ENCODE measurements at regions not wholly inside any gene's neighbourhood (a gene's known extent, or its start where the extent isn't known, plus 50 kb on each side); places are given as distances from the start of the nearest gene placed in this dataset.

GRCh38 chr3:67204951-67205350, 206.8 kb downstream of the KBTBD8 start:
- Histone ChIP-seq H3K4me3 (no peak overlapping the region), H3K4me1 (no peaks in the 10 kb centered on the region), H3K36me3 (ENCODE audit: low read depth, missing control alignments) (no peaks in the 10 kb centered on the region), H3K27ac (no peak overlapping the region), H3K27me3 (no peaks in the 10 kb centered on the region), H3K9me3 (no peaks in the 10 kb centered on the region)
- 65 to 69% methylated on average over 4 of the region's 4 CpGs for WGBS, 2 donors
- TF ChIP-seq POLR2A (IDR thresholded peaks at IDR 0.05) (no peak), CTCF (IDR thresholded peaks at IDR 0.05) (no peak)
- DNase-seq = no peak
- intact Hi-C loops (cut with DNase I; ENCODE audit: low total_unique reads) = no loop called here

GRCh38 chr3:67215690-67216089, 217.6 kb downstream of the KBTBD8 start:
- no peak for DNase-seq
- no peaks in the 10 kb centered on the region for H3K4me1 ChIP-seq
- intact Hi-C loops (cut with DNase I; ENCODE audit: low total_unique reads) = no loop called here
- no peak overlapping the region for H3K27ac ChIP-seq
- H3K36me3 ChIP-seq (ENCODE audit: low read depth, missing control alignments) = no peaks in the 10 kb centered on the region
- no peak overlapping the region for H3K4me3 ChIP-seq
- TF ChIP-seq CTCF (IDR thresholded peaks at IDR 0.05) (no peak), POLR2A (IDR thresholded peaks at IDR 0.05) (no peak)
- H3K27me3 ChIP-seq = no peaks in the 10 kb centered on the region
- H3K9me3 ChIP-seq = no peaks in the 10 kb centered on the region

GRCh38 chr3:67227030-67227429, 228.9 kb downstream of the KBTBD8 start:
- TF ChIP-seq CTCF (IDR thresholded peaks at IDR 0.05) (no peak), POLR2A (IDR thresholded peaks at IDR 0.05) (no peak)
- intact Hi-C loops (cut with DNase I; ENCODE audit: low total_unique reads) = no loop called here
- H3K9me3 ChIP-seq = no peaks in the 10 kb centered on the region
- DNase-seq = no peak
- H3K36me3 ChIP-seq (ENCODE audit: low read depth, missing control alignments) = no peaks in the 10 kb centered on the region
- no peak overlapping the region for H3K4me3 ChIP-seq
- no peaks in the 10 kb centered on the region for H3K27me3 ChIP-seq
- 60 to 74% methylated on average over 1 of the region's 1 CpG for WGBS, 2 donors
- no peaks in the 10 kb centered on the region for H3K4me1 ChIP-seq
- H3K27ac ChIP-seq = no peak overlapping the region

GRCh38 chr3:67228136-67228535, 230.0 kb downstream of the KBTBD8 start:
- H3K9me3 ChIP-seq = no peaks in the 10 kb centered on the region
- H3K4me1 ChIP-seq = no peaks in the 10 kb centered on the region
- 79 to 81% methylated on average over 8 of the region's 8 CpGs for WGBS, 2 donors
- H3K36me3 ChIP-seq (ENCODE audit: low read depth, missing control alignments) = no peaks in the 10 kb centered on the region
- DNase-seq = no peak
- H3K27ac ChIP-seq = no peak overlapping the region
- H3K4me3 ChIP-seq = no peak overlapping the region
- intact Hi-C loops (cut with DNase I; ENCODE audit: low total_unique reads) = no loop called here
- TF ChIP-seq POLR2A (IDR thresholded peaks at IDR 0.05) (no peak), CTCF (IDR thresholded peaks at IDR 0.05) (no peak)
- no peaks in the 10 kb centered on the region for H3K27me3 ChIP-seq

DNA sequence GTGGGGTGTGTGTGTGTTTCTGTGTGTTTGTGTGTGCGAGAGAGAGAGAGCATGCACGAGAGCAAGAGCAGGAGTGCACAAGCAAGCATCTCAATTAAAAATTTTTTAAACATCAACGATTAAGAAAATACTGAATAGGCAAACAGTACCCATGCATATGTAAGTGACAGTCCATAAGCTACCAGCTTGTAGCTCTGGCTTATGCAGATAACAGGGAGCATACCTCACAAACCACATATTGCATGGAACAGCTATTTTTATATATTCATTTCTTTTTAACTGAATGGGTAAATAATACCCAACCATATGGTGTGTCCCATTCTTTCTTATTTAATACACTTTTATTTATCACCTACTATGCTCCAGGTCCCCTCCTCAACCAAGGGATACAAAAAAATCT, 234.5 kb downstream of the KBTBD8 start:
- intact Hi-C loops (cut with DNase I; ENCODE audit: low total_unique reads) = no loop called here
- WGBS, 2 donors = 88 to 92% methylated on average over 3 of the region's 3 CpGs

More for the DNA sequence above, 234.5 kb downstream of the KBTBD8 start:
- TF ChIP-seq POLR2A (IDR thresholded peaks at IDR 0.05) (no peak), CTCF (IDR thresholded peaks at IDR 0.05) (no peak)
- no peak for DNase-seq
- Histone ChIP-seq H3K27ac (no peak overlapping the region), H3K4me1 (no peaks in the 10 kb centered on the region), H3K9me3 (no peaks in the 10 kb centered on the region), H3K27me3 (no peaks in the 10 kb centered on the region), H3K4me3 (no peak overlapping the region), H3K36me3 (ENCODE audit: low read depth, missing control alignments) (no peaks in the 10 kb centered on the region)
